ENCODE measurements at regions not wholly inside any gene's neighbourhood (a gene's known extent, or its start where the extent isn't known, plus 50 kb on each side); places are given as distances from the start of the nearest gene placed in this dataset.

- intact Hi-C loops (cut with micrococcal nuclease): no loop called here
Measured at GRCh38 chr19:31058676-31059340, 290.4 kb downstream of the TSHZ3 start.

GRCh38 chr19:31057476-31057875 is 291.8 kb downstream of the TSHZ3 start:
- Mint-ChIP-seq H3K36me3 (no peaks in the 10 kb centered on the region), H3K27me3 (ENCODE audit: low read depth in 3 of 3) (peaks cover 2 to 11% (median 4%) of the 10 kb centered on the region in 3 donors), H3K27ac (no peak overlapping the region), H3K9me3 (peaks cover 5 to 15% (median 8%) of the 10 kb centered on the region in 7 donors), H3K4me1 (no peaks in the 10 kb centered on the region), H3K4me3 (no peak overlapping the region)
- Histone ChIP-seq H3K27ac (ENCODE audit: low read depth in 1 of 2, low read length in 2 of 2) (no peak overlapping the region), H3K4me1 (ENCODE audit: control insufficient read depth in 1 of 2, insufficient read depth in 2 of 2, low read length in 2 of 2) (no peaks in the 10 kb centered on the region), H3K9me3 (replicated peaks in 1 of 2; ENCODE audit: control insufficient read depth in 1 of 2, insufficient read depth in 1 of 2, low read length in 2 of 2) (peaks cover 2 to 4% of the 10 kb centered on the region in 2 donors), H3K9ac (ENCODE audit: insufficient read depth, low read length, poor library complexity, severe bottlenecking) (no peak overlapping the region), H3K79me2 (ENCODE audit: insufficient read depth, low read length) (no peaks in the 10 kb centered on the region), H3K36me3 (replicated peaks in 1 of 2; ENCODE audit: control insufficient read depth in 1 of 2, insufficient read depth in 2 of 2, low read length in 2 of 2) (no peaks in the 10 kb centered on the region), H4K20me1 (ENCODE audit: insufficient read depth, low read length) (no peaks in the 10 kb centered on the region), H3K4me3 (replicated peaks in 1 of 3; ENCODE audit: low read depth in 2 of 3, low read length in 3 of 3) (no peak overlapping the region), H3K27me3 (ENCODE audit: control insufficient read depth in 2 of 2, insufficient read depth in 2 of 2, low read length in 2 of 2) (no peaks in the 10 kb centered on the region), H2AFZ (ENCODE audit: insufficient read depth, low read depth, low read length, poor library complexity, severe bottlenecking) (no peak overlapping the region), H3K4me2 (replicated peaks; ENCODE audit: extremely low read depth, low read length, poor library complexity, severe bottlenecking) (no peak overlapping the region)
- DNase-seq: no peak
- no CpG with 5 or more reads among the region's 2 CpGs for whole genome bisulfite sequencing (ENCODE audit: insufficient coverage)
- intact Hi-C loops (cut with micrococcal nuclease): no loop called here
- no peak for TF ChIP-seq CTCF (IDR thresholded peaks at IDR 0.05)

More at GRCh38 chr19:31058676-31059340, 290.4 kb downstream of the TSHZ3 start:
- no peaks in the 10 kb centered on the region for H3K36me3 ChIP-seq (replicated peaks in 1 of 2; ENCODE audit: control insufficient read depth in 1 of 2, insufficient read depth in 2 of 2, low read length in 2 of 2)
- no peak overlapping the region for H3K4me2 ChIP-seq (replicated peaks; ENCODE audit: extremely low read depth, low read length, poor library complexity, severe bottlenecking)
- peaks cover 2 to 4% of the 10 kb centered on the region in 2 donors for H3K9me3 ChIP-seq (replicated peaks in 1 of 2; ENCODE audit: control insufficient read depth in 1 of 2, insufficient read depth in 1 of 2, low read length in 2 of 2)
- H2AFZ ChIP-seq (ENCODE audit: insufficient read depth, low read depth, low read length, poor library complexity, severe bottlenecking): no peak overlapping the region
- Mint-ChIP-seq H3K27ac (no peak overlapping the region), H3K9me3 (peaks cover 5 to 15% (median 8%) of the 10 kb centered on the region in 7 donors), H3K4me1 (no peaks in the 10 kb centered on the region), H3K36me3 (no peaks in the 10 kb centered on the region), H3K27me3 (ENCODE audit: low read depth in 3 of 3) (peaks cover 4 to 5% (median 4%) of the 10 kb centered on the region in 3 donors), H3K4me3 (no peak overlapping the region)
- no peak for TF ChIP-seq CTCF (IDR thresholded peaks at IDR 0.05)
- no peak overlapping the region for H3K4me3 ChIP-seq (replicated peaks in 1 of 3; ENCODE audit: low read depth in 2 of 3, low read length in 3 of 3)
- H3K27ac ChIP-seq (ENCODE audit: low read depth in 1 of 2, low read length in 2 of 2): no peak overlapping the region
- H3K4me1 ChIP-seq (ENCODE audit: control insufficient read depth in 1 of 2, insufficient read depth in 2 of 2, low read length in 2 of 2): no peaks in the 10 kb centered on the region
- H4K20me1 ChIP-seq (ENCODE audit: insufficient read depth, low read length): no peaks in the 10 kb centered on the region
- WGBS (ENCODE audit: insufficient coverage): 100% methylated on average over 2 of the region's 3 CpGs
- no peak overlapping the region for H3K9ac ChIP-seq (ENCODE audit: insufficient read depth, low read length, poor library complexity, severe bottlenecking)
- no peaks in the 10 kb centered on the region for H3K79me2 ChIP-seq (ENCODE audit: insufficient read depth, low read length)
- DNase-seq: no peak
- H3K27me3 ChIP-seq (ENCODE audit: control insufficient read depth in 2 of 2, insufficient read depth in 2 of 2, low read length in 2 of 2): no peaks in the 10 kb centered on the region
